Activated T-cell treated with anti-CD3 and anti-CD28 coated beads, Interleukin-2, amount 50 U/mL, for 4 hours (primary cell): ENCODE measurements at regions not wholly inside any gene's neighbourhood (a gene's known extent, or its start where the extent isn't known, plus 50 kb on each side); places are given as distances from the start of the nearest gene placed in this dataset.
"Not testable (repeated sequence)": the region's sequence is repeated elsewhere in the genome, so short reads cannot be mapped to it uniquely, and the experiment has no call there.

Experiments used
- ATAC-seq, 2 donors: fragments of 200-7000 bp; cut with Tn5 transposase; one replicate each; pipeline ENCODE4 v1.10.0; 2021
- DNase-seq: peaks from one replicate; pipeline ENCODE4 v3.0.0-alpha.2; 2020
- H3K27me3 Mint-ChIP-seq: one replicate; pipeline ENCODE4 v1.8.0; 2021; ENCODE audit warnings: low read depth, mixed read lengths
- H3K36me3 Mint-ChIP-seq: one replicate; pipeline ENCODE4 v1.8.0; 2022; ENCODE audit warnings: mixed read lengths; ENCODE audit not compliant: insufficient read depth
- H3K4me1 Mint-ChIP-seq: one replicate; pipeline ENCODE4 v1.8.0; 2021; ENCODE audit warnings: low read depth, mixed read lengths
- H3K4me3 Mint-ChIP-seq: one replicate; pipeline ENCODE4 v1.8.0; 2021; ENCODE audit warnings: mild to moderate bottlenecking, moderate library complexity, mixed read lengths
- H3K9me3 Mint-ChIP-seq: one replicate; pipeline ENCODE4 v1.8.0; 2021; ENCODE audit warnings: mixed read lengths

DNA sequence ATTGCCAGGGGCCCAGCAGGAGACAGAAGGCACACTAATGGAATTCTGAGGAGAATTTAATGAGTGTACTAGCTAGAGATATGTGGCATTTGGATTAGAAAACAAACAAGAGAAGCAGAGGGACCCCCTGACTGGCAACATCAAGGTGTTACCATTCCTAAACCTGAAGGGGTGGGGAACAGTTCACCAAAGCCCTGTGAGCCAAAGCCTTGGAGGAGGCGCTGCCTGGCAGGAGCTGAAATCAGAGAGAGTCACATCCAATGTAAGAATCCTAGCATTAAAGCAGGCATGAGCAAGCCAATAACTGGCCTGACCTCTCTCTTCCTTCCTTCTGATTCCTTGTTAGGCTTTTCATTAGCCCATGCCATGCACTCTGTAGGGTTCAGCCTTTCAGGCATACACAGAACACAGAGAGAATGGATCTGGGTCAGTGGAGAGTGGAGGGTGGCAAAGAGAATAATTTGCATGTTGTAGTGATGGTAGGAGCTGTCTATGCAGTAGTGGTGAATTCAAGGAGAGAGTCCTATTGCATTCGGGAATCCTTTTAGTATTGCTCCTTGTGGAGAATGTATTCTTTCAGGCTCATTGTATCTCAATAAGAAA is 367.2 kb upstream of the MAN1A1 start:
- Mint-ChIP-seq H3K9me3 (no peaks in the 10 kb centered on the region), H3K4me1 (peaks cover 3% of the 10 kb centered on the region), H3K36me3 (no peaks in the 10 kb centered on the region), H3K4me3 (no peak overlapping the region), H3K27me3 (no peaks in the 10 kb centered on the region)
- no peak for ATAC-seq
- DNase-seq = no peak

DNA sequence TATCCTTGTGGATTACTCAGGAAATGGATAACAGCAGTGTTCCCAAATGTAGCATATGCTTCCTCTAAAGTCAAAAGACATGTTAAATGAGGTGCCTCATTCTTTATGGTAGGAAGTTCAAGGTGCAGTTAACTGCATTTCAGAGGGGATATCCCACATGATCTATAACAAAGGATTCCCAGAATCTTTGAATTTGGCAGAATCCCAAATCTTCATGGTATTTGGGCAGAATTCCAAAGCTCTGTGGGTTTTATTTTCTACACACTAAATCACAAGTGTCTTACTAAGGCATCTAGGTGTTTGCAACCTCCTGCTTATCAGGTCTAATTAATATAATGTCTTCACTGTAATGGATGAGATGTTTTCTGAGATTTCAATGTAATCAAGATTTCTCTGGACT is 364.3 kb upstream of the MAN1A1 start:
- H3K9me3 Mint-ChIP-seq = no peaks in the 10 kb centered on the region
- DNase-seq (no peak), ATAC-seq (no peak)
- no peaks in the 10 kb centered on the region for H3K27me3 Mint-ChIP-seq
- no peaks in the 10 kb centered on the region for H3K36me3 Mint-ChIP-seq
- H3K4me1 Mint-ChIP-seq = peaks cover 3% of the 10 kb centered on the region
- no peak overlapping the region for H3K4me3 Mint-ChIP-seq

DNA sequence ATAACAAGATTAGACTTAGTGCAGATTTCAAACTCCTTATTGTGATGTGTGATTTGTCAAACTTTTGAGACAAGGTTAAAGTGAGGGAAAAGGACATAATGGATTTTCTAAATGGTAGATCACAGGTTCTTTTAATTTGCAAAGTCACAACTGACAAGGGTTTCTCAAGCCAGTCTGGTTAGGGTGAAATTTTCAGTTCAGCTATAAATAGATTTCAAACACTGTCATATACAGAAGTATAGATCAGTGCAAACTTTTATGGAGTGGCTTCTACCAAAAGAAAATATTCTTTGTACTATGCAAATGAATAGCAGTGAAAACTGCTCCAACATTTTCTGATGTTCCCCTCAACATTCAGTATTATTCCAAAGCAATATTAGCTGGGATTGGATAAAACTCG is 337.1 kb upstream of the MAN1A1 start:
- no peaks in the 10 kb centered on the region for H3K36me3 Mint-ChIP-seq
- H3K4me1 Mint-ChIP-seq = no peaks in the 10 kb centered on the region
- no peaks in the 10 kb centered on the region for H3K9me3 Mint-ChIP-seq
- DNase-seq (no peak), ATAC-seq (no peak)
- H3K4me3 Mint-ChIP-seq = no peak overlapping the region
- no peaks in the 10 kb centered on the region for H3K27me3 Mint-ChIP-seq

DNA sequence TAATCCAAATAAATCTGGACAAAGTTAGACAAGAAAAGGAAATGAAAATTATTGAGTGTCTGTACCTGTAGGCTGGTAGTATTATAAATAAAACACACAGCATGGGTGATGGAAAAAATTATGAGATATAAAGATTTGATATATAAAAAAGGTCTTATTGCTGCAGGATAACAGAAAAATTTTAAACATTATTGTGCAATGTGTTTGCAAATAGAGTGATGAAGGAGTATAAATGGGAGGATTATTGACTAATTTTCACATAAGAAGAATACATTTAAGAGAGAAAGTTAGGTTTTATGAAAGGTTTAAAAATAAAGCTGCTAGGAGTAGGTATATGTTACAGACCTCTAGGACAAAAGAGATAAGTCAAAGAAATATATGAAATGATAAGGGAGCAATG is 336.7 kb upstream of the MAN1A1 start:
- DNase-seq = no peak
- H3K4me3 Mint-ChIP-seq = no peak overlapping the region
- H3K4me1 Mint-ChIP-seq = no peaks in the 10 kb centered on the region
- H3K27me3 Mint-ChIP-seq = no peaks in the 10 kb centered on the region
- no peaks in the 10 kb centered on the region for H3K36me3 Mint-ChIP-seq
- no peaks in the 10 kb centered on the region for H3K9me3 Mint-ChIP-seq
- ATAC-seq = no peak

DNA sequence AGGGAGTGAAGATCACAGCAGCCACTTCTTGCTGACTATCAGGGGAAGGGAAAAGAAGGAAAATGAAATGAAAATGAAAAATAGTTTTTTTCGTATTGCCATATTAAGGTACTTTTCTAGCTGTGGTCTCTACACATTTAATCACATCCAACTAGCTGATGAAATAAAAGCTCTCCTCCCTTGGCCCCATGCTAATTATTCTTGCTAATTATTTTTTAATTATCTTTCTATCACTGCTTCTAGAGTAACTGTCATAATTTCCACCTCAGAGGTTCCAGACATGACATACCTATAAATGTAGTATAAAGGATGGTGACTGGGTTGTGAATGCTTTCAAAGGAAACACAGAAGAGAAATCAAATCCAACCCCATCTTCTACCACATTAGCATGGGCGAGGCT is 334.1 kb upstream of the MAN1A1 start:
- Mint-ChIP-seq H3K9me3 (no peaks in the 10 kb centered on the region), H3K27me3 (no peaks in the 10 kb centered on the region), H3K4me3 (no peak overlapping the region), H3K36me3 (no peaks in the 10 kb centered on the region), H3K4me1 (no peaks in the 10 kb centered on the region)
- DNase-seq = no peak
- ATAC-seq = no peak

DNA sequence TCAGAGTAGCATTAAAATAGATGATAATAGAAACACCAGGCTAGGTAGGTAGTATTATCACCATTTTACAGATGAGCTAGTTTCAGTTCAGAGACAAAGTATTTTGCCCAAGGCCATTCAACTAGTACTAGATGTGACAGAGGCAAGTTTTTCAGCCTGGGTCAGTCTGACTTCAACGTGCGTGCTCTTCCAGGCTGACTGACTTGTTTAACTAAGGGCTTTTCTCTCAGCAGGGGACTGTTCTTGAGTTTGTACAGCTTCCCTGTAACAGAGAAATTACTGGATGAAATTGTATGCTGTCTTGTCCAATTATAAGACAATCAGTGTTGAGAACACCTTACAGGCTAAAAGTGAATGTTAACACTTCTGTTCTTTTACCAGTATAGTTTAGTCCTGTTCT is 333.5 kb upstream of the MAN1A1 start:
- H3K36me3 Mint-ChIP-seq = no peaks in the 10 kb centered on the region
- H3K27me3 Mint-ChIP-seq = no peaks in the 10 kb centered on the region
- H3K9me3 Mint-ChIP-seq = no peaks in the 10 kb centered on the region
- no peak overlapping the region for H3K4me3 Mint-ChIP-seq
- DNase-seq (no peak), ATAC-seq (no peak)
- no peaks in the 10 kb centered on the region for H3K4me1 Mint-ChIP-seq

DNA sequence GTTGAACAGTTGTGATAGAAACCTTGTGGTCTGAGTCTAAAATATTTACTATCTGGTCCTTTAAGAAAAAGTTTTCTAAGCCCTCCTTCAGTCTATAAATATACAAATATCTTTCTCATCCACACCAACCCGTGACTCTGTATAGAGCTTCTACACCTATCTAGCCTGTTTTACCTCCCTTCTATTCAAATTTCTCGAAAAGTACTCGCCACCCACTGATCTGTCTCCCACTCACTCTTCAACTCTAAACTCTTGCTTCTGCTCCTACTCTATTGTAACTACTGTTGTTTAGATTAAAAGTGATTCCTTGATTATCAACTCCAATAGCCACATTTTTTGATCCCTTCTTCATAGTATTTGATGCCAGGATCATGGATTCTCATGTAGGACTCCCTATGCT is 329.4 kb upstream of the MAN1A1 start:
- Mint-ChIP-seq H3K27me3 (no peaks in the 10 kb centered on the region), H3K36me3 (no peaks in the 10 kb centered on the region), H3K9me3 (no peaks in the 10 kb centered on the region), H3K4me1 (no peaks in the 10 kb centered on the region), H3K4me3 (no peak overlapping the region)
- ATAC-seq (no peak), DNase-seq (no peak)

DNA sequence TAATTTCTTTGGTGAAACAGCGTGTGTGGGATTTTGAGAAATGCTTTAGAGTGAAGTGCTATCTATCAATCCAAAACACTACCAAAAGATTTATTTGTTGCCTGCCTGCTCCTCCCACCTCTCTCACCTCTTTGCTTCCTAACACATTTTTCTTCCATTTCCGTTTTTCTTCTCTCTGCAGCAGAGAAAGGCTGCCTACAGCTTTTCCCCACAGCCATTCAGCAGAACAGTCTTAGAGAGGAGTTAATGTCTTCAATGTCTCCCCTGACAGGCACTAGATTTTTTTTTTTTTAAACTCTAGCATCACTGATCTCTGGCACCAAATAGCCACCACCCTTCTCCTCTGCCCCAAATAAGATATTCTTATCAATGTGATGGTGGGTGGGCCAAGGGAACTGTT is 327.8 kb upstream of the MAN1A1 start:
- Mint-ChIP-seq H3K27me3 (no peaks in the 10 kb centered on the region), H3K4me1 (no peaks in the 10 kb centered on the region), H3K36me3 (no peaks in the 10 kb centered on the region), H3K9me3 (no peaks in the 10 kb centered on the region), H3K4me3 (no peak overlapping the region)
- ATAC-seq = no peak
- no peak for DNase-seq

DNA sequence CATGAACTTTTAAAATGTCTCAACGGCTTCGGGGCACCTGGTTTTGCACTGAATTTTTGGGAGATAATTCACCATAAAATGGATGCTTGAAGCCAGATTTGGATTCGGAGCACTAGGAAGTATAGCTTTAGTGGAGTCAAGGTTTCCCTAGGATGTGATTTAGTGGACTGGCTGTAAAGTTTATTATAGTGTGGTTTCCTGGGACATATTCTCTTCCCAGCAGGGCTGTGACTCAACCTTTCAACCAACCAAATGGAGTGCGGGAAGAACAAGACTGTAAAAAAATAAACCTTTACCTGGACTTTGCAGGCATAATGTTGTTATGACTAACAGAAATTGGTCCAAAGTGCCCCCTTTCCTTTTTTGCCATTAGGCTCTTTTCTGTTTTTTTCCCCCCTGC is 327.4 kb upstream of the MAN1A1 start:
- DNase-seq (no peak), ATAC-seq (no peak)
- no peaks in the 10 kb centered on the region for H3K9me3 Mint-ChIP-seq
- H3K4me1 Mint-ChIP-seq = no peaks in the 10 kb centered on the region
- no peak overlapping the region for H3K4me3 Mint-ChIP-seq
- no peaks in the 10 kb centered on the region for H3K27me3 Mint-ChIP-seq
- no peaks in the 10 kb centered on the region for H3K36me3 Mint-ChIP-seq

DNA sequence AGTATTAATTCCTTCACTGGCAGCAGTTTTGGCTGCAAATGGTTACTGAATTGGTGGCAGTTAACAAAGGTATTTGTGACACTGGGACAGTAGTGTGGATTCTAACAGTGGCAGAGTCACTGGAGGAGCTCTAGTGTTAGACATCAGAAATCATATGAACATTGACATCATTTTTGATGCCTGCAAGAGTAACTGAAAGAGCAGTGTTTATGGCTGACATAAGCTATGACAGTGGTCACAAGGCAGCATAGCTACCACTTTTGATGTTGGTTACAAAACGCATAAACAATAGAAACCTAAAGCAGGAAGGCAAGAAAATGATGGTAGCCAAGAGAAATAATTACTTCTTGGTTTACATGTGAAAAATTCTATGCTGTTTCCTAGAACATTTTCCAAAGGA is 326.7 kb upstream of the MAN1A1 start:
- no peaks in the 10 kb centered on the region for H3K27me3 Mint-ChIP-seq
- no peaks in the 10 kb centered on the region for H3K4me1 Mint-ChIP-seq
- no peak overlapping the region for H3K4me3 Mint-ChIP-seq
- H3K36me3 Mint-ChIP-seq = no peaks in the 10 kb centered on the region
- no peaks in the 10 kb centered on the region for H3K9me3 Mint-ChIP-seq
- ATAC-seq (no peak), DNase-seq (no peak)

DNA sequence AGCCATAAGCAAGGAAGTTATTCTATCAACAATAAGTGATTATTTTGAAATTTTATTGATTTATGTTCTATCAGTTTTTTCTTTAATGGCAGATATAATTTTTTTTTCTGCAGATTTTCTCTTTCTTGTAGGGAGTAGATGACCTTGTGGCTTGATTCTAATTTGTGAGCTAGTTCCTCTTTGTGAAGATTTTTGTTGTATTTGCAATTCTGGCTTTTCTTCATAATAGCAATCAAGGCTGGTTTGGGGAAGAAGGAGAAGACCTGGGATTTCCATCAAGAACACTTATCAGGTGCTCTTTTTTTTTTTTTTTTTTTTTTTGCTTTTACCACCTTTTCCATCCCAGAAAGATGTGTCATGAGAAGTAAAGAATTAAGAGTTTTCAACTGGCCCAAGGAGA is 324.2 kb upstream of the MAN1A1 start:
- DNase-seq = no peak
- no peaks in the 10 kb centered on the region for H3K27me3 Mint-ChIP-seq
- H3K36me3 Mint-ChIP-seq = no peaks in the 10 kb centered on the region
- no peak for ATAC-seq
- no peaks in the 10 kb centered on the region for H3K4me1 Mint-ChIP-seq
- no peak overlapping the region for H3K4me3 Mint-ChIP-seq
- H3K9me3 Mint-ChIP-seq = no peaks in the 10 kb centered on the region

DNA sequence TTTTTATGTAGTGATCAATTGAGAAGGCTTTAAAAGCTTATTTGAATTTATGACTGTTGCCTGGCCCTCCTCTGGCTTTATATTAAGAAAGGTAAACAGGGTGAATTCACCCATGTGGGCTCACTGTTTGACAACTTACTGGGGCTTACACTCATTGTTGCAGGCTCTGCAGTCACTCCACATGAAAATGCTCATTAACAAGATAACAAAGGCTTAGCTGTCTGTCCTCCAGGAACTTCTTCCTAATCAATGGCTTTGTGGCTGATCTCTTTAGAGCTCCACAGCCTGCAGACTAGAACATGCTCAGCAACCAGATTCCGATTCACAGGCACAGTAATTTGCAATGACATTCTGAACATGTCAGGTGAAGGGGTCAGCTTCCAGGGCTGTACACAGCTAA is 323.2 kb upstream of the MAN1A1 start:
- ATAC-seq (no peak), DNase-seq (no peak)
- Mint-ChIP-seq H3K4me1 (no peaks in the 10 kb centered on the region), H3K36me3 (no peaks in the 10 kb centered on the region), H3K9me3 (no peaks in the 10 kb centered on the region), H3K27me3 (no peaks in the 10 kb centered on the region), H3K4me3 (no peak overlapping the region)

DNA sequence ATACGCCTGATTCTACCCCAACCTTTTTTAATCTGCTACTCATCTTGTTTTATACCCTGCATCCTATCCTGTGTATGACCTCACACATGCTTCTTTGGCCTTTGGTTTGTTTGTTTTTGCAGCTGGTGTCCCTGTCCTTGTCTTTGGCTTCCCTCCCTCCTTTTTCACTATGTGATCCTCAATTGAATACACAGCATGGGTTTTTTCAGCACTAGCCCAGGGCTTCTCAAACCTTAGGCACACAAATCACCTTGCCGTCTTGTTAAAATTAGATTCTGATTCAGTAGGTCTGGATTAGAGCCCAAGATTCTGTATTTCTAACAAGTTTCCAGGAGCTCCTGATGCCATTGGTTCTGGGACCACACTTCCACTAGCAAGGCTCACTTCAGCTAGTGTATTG is 321.5 kb upstream of the MAN1A1 start:
- Mint-ChIP-seq H3K36me3 (no peaks in the 10 kb centered on the region), H3K9me3 (no peaks in the 10 kb centered on the region), H3K4me1 (no peaks in the 10 kb centered on the region), H3K4me3 (no peak overlapping the region), H3K27me3 (no peaks in the 10 kb centered on the region)
- ATAC-seq (no peak), DNase-seq (no peak)

DNA sequence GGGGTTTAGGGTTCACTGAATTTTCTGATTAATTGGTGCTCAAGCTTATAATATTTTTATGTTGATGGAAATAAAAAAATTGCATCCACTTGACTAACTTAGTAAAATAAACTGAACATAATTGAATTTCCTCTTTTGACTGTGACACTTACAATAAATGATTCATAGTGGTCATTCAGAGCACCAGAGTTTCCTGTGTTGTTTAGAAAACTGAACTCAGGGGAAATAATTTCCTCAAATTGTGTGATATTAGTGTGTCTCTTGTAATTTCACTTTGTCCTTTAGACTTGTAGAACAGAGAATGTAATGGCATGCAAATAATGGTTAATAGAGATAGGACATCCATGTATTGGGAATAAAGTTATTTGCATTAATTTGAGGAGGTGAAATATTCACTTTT is 319.7 kb upstream of the MAN1A1 start:
- no peaks in the 10 kb centered on the region for H3K9me3 Mint-ChIP-seq
- H3K4me1 Mint-ChIP-seq = no peaks in the 10 kb centered on the region
- no peak for DNase-seq
- no peaks in the 10 kb centered on the region for H3K27me3 Mint-ChIP-seq
- no peak overlapping the region for H3K4me3 Mint-ChIP-seq
- H3K36me3 Mint-ChIP-seq = no peaks in the 10 kb centered on the region
- ATAC-seq = no peak

DNA sequence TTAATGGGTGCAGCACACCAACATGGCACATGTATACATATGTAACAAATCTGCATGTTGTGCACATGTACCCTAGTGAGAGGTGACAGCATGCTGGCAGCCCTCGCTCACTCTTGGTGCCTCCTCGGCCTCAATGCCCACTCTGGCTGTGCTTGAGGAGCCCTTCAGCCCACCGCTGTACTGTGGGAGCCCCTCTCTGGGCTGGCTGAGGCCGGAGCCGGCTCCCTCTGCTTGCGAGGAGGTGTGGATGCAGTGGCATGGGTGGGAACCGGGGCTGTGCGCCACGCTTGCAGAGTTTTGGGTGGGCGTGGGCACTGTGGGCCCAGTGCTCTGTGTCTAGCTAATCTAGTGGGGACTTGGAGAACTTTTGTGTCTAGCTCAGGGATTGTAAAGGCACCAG is 315.9 kb upstream of the MAN1A1 start:
- H3K4me3 Mint-ChIP-seq, DNase-seq, H3K9me3 Mint-ChIP-seq, H3K4me1 Mint-ChIP-seq, ATAC-seq, H3K36me3 Mint-ChIP-seq, H3K27me3 Mint-ChIP-seq: not testable (repeated sequence)

DNA sequence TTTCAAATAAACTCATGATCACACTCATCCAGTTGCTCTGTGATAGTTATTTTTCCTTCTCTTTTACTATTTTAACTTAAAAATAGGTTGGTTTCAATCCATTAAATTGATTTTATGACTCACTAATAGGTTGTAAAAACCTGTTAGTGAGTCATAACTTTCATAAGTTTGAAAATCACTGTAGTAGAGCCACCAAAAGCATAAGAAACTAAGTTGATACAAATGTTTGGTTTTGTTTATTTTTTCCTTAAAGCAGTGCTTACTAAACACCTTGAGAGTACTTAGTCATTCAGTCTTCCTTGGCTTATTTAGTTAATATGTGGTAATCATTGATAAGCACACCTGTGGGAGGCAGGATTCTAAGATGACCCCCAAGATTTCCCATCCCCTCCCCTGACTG is 312.1 kb upstream of the MAN1A1 start:
- Mint-ChIP-seq H3K9me3 (no peaks in the 10 kb centered on the region), H3K27me3 (no peaks in the 10 kb centered on the region), H3K4me3 (no peak overlapping the region), H3K36me3 (no peaks in the 10 kb centered on the region), H3K4me1 (no peaks in the 10 kb centered on the region)
- DNase-seq = no peak
- no peak for ATAC-seq
